SK-N-SH treated with all-trans-retinoic acid at 6 μM for 48 hours (cell line): ENCODE measurements at regions not wholly inside any gene's neighbourhood (a gene's known extent, or its start where the extent isn't known, plus 50 kb on each side); places are given as distances from the start of the nearest gene placed in this dataset.

Experiments
- ATAC-seq: fragments of 200-7000 bp; cut with Tn5 transposase; 3 replicates; pipeline ENCODE4 v1.9.1; 2020; ENCODE audit warnings: mild to moderate bottlenecking, moderate library complexity
- ARNTL ChIP-seq: fragments of 450-650 bp; formaldehyde crosslinking; IDR thresholded peaks from 2 replicates; pipeline ENCODE4 v1.5.0; 2020; ENCODE audit warnings: low read depth, mild to moderate bottlenecking, moderate library complexity, borderline replicate concordance
- BACH2 ChIP-seq: fragments of 250-450 bp; sonication (Bioruptor Pico); IDR thresholded peaks from 2 replicates; pipeline ENCODE4 v1.9.0; 2021; ENCODE audit warnings: mild to moderate bottlenecking, borderline replicate concordance
- CSDC2 ChIP-seq: fragments of 250-450 bp; sonication (Bioruptor Pico); IDR thresholded peaks from 2 replicates; pipeline ENCODE4 v1.5.0; 2020; ENCODE audit warnings: mild to moderate bottlenecking, moderate library complexity
- ISL1 ChIP-seq: fragments of 250-450 bp; sonication (Bioruptor Pico); IDR thresholded peaks from 2 replicates; pipeline ENCODE4 v2.1.2; 2022; ENCODE audit warnings: mild to moderate bottlenecking, moderate library complexity
- OSR1 ChIP-seq: fragments of 250-450 bp; sonication (Bioruptor Pico); IDR thresholded peaks from 2 replicates; pipeline ENCODE4 v1.8.0; 2022; ENCODE audit warnings: moderate library complexity, mild to moderate bottlenecking, inconsistent platforms
- PPARA ChIP-seq: fragments of 250-450 bp; sonication (Bioruptor Pico); IDR thresholded peaks from 2 replicates; pipeline ENCODE4 v1.5.0; 2020; ENCODE audit warnings: mild to moderate bottlenecking, borderline replicate concordance
- SNAI2 ChIP-seq: fragments of 250-450 bp; sonication (Bioruptor Pico); IDR thresholded peaks from 2 replicates; pipeline ENCODE4 v1.5.0; 2020; ENCODE audit warnings: mild to moderate bottlenecking, moderate library complexity
- TCF4 ChIP-seq: fragments of 250-450 bp; sonication (Bioruptor Pico); IDR thresholded peaks from 2 replicates; pipeline ENCODE4 v1.8.0; 2021; ENCODE audit warnings: mild to moderate bottlenecking, moderate library complexity, borderline replicate concordance
- TOX ChIP-seq: fragments of 250-450 bp; sonication (Bioruptor Pico); IDR thresholded peaks from 2 replicates; pipeline ENCODE4 v1.8.0; 2021; ENCODE audit warnings: mild to moderate bottlenecking, moderate library complexity, borderline replicate concordance
- ZC3H10 ChIP-seq: fragments of 250-450 bp; sonication (Bioruptor Pico); IDR thresholded peaks from 2 replicates; pipeline ENCODE4 v1.5.1; 2021; ENCODE audit warnings: mild to moderate bottlenecking, moderate library complexity
- ZFP3 ChIP-seq: fragments of 250-450 bp; sonication (Bioruptor Pico); IDR thresholded peaks from 2 replicates; pipeline ENCODE4 v1.5.0; 2020; ENCODE audit warnings: mild to moderate bottlenecking, moderate library complexity
- ZFP30 ChIP-seq: fragments of 450-650 bp; formaldehyde crosslinking; IDR thresholded peaks from 2 replicates; pipeline ENCODE4 v1.5.0; 2022; ENCODE audit warnings: mild to moderate bottlenecking, moderate library complexity
- ZNF565 ChIP-seq: fragments of 450-650 bp; formaldehyde crosslinking; conservative IDR thresholded peaks from 2 replicates; pipeline ENCODE4 v1.5.0; 2020; ENCODE audit warnings: low read depth, mild to moderate bottlenecking, moderate library complexity
- ZNF70 ChIP-seq: fragments of 450-650 bp; formaldehyde crosslinking; IDR thresholded peaks from 2 replicates; pipeline ENCODE4 v1.5.0; 2020; ENCODE audit warnings: mild to moderate bottlenecking, moderate library complexity
- ZNF8 ChIP-seq: fragments of 450-650 bp; formaldehyde crosslinking; IDR thresholded peaks from 2 replicates; pipeline ENCODE4 v1.5.0; 2020; ENCODE audit warnings: mild to moderate bottlenecking, moderate library complexity
- TF ChIP-seq, protein P1 (sequence below): fragments of 250-450 bp; sonication (Bioruptor Pico); IDR thresholded peaks from 2 replicates; pipeline ENCODE4 v1.5.1; 2020; ENCODE audit warnings: low read depth, mild to moderate bottlenecking, moderate library complexity
- TF ChIP-seq, protein P2 (sequence below): fragments of 250-450 bp; sonication (Bioruptor Pico); IDR thresholded peaks from 2 replicates; pipeline ENCODE4 v1.5.0; 2020; ENCODE audit warnings: mild to moderate bottlenecking, moderate library complexity
- TF ChIP-seq, protein P3 (sequence below): fragments of 250-450 bp; sonication (Bioruptor Pico); IDR thresholded peaks from 2 replicates; pipeline ENCODE4 v1.8.0; 2020; ENCODE audit warnings: mild to moderate bottlenecking, moderate library complexity, borderline replicate concordance
- TF ChIP-seq, protein P4 (sequence below): fragments of 250-450 bp; sonication (Bioruptor Pico); IDR thresholded peaks from 2 replicates; pipeline ENCODE4 v1.8.0; 2021; ENCODE audit warnings: low read depth, mild to moderate bottlenecking, moderate library complexity, borderline replicate concordance

DNA sequence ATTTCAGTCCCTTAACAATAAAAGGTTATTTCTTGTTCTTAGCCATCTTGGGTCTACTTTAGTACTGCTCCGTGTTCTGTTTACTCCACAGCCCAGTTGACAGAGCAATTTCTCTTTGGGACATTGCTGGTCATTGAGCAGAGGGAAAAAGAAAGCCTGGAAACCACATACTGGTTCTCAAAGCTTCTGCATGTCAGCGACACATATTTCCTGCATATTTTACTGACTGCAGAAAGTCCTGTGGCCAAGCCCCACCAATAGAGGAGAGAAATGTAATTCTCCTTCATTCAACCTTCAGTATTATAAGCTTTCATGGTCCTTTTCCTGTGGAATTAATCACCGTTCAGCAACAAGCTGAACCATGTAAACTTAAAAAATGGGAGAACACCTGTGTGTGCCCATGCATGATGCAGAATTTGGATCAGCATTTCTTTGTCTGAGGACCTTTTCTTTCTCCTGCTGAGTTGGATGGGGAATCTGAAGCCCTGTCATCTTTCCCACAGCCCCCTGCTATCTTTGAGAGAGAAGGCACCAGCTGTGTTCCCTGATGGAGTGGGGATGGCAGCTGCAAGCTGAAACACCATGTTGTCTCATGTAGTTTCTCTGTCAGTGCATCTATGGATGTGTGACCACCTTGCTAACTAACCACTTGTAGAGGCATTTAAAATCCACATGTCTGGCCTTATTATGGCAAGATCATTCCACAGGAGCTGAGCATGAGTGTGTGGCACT is 431.6 kb downstream of the MEIS1 start:
- TF ChIP-seq TOX (CRISPR knock-in tag) (no peak), ISL1 (CRISPR knock-in tag) (no peak)
- ATAC-seq: no peak; the same call in 2 of the 3 replicates

DNA sequence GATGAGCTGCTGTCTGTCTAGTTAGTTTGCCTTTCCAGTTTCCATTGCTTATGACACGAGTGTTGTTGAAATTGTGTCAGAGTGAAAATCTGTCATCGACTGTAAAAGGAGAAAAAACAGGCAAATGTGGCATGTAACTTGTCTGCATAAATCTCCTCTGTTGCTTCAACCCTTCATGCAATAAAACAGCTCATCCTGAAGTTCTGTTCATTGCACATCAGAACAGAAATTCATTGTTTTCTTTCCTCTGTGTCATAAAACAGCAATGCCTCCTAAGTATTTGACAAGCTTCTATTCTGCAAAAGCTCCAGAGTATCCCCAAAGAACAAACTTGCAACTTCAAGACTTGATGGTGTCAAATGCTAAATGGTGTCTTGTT is 432.1 kb downstream of the MEIS1 start:
- ATAC-seq: no peak; the same call in 2 of the 3 replicates
- no peak for TF ChIP-seq ZFP3 (CRISPR knock-in tag)
- TF ChIP-seq BACH2 (CRISPR knock-in tag): no peak
- TF ChIP-seq OSR1 (CRISPR knock-in tag): no peak
- TF ChIP-seq CSDC2: no peak
- TF ChIP-seq SNAI2 (CRISPR knock-in tag): no peak
- TF ChIP-seq, protein P1, sequence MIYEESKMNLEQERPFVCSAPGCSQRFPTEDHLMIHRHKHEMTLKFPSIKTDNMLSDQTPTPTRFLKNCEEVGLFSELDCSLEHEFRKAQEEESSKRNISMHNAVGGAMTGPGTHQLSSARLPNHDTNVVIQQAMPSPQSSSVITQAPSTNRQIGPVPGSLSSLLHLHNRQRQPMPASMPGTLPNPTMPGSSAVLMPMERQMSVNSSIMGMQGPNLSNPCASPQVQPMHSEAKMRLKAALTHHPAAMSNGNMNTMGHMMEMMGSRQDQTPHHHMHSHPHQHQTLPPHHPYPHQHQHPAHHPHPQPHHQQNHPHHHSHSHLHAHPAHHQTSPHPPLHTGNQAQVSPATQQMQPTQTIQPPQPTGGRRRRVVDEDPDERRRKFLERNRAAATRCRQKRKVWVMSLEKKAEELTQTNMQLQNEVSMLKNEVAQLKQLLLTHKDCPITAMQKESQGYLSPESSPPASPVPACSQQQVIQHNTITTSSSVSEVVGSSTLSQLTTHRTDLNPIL: no peak
- TF ChIP-seq, all 23 proteins: peak for 0

DNA sequence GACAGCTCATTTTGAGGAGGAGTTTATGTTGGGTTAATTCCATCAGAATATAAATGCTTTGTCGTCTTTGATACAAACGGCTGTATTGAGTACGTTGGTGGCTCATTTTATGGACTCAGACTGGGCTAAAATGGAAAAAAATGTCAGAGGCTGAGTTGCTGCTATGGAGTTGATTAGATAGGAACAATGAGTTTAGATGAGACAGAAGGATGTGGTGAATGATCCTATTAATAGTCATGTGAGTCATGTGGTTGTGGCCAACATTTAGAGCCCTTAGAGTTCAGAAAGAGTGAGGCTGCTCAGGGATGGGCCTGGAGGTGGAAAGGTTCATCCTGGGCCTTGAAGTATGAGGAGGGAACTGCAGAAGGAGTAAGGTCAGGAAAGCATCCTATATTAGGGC is 434.2 kb downstream of the MEIS1 start:
- TF ChIP-seq ISL1 (CRISPR knock-in tag) (no peak), PPARA (CRISPR knock-in tag) (no peak), ARNTL (CRISPR knock-in tag) (no peak), ZNF565 (CRISPR knock-in tag) (no peak), ZC3H10 (no peak), TCF4 (no peak), CSDC2 (no peak), ZFP30 (no peak), SNAI2 (CRISPR knock-in tag) (no peak), BACH2 (CRISPR knock-in tag) (no peak), ZNF70 (no peak), ZNF8 (CRISPR knock-in tag) (no peak), OSR1 (CRISPR knock-in tag) (no peak)
- TF ChIP-seq, protein P2, sequence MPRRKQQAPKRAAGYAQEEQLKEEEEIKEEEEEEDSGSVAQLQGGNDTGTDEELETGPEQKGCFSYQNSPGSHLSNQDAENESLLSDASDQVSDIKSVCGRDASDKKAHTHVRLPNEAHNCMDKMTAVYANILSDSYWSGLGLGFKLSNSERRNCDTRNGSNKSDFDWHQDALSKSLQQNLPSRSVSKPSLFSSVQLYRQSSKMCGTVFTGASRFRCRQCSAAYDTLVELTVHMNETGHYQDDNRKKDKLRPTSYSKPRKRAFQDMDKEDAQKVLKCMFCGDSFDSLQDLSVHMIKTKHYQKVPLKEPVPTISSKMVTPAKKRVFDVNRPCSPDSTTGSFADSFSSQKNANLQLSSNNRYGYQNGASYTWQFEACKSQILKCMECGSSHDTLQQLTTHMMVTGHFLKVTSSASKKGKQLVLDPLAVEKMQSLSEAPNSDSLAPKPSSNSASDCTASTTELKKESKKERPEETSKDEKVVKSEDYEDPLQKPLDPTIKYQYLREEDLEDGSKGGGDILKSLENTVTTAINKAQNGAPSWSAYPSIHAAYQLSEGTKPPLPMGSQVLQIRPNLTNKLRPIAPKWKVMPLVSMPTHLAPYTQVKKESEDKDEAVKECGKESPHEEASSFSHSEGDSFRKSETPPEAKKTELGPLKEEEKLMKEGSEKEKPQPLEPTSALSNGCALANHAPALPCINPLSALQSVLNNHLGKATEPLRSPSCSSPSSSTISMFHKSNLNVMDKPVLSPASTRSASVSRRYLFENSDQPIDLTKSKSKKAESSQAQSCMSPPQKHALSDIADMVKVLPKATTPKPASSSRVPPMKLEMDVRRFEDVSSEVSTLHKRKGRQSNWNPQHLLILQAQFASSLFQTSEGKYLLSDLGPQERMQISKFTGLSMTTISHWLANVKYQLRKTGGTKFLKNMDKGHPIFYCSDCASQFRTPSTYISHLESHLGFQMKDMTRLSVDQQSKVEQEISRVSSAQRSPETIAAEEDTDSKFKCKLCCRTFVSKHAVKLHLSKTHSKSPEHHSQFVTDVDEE (CRISPR knock-in tag): no peak
- TF ChIP-seq, protein P3, sequence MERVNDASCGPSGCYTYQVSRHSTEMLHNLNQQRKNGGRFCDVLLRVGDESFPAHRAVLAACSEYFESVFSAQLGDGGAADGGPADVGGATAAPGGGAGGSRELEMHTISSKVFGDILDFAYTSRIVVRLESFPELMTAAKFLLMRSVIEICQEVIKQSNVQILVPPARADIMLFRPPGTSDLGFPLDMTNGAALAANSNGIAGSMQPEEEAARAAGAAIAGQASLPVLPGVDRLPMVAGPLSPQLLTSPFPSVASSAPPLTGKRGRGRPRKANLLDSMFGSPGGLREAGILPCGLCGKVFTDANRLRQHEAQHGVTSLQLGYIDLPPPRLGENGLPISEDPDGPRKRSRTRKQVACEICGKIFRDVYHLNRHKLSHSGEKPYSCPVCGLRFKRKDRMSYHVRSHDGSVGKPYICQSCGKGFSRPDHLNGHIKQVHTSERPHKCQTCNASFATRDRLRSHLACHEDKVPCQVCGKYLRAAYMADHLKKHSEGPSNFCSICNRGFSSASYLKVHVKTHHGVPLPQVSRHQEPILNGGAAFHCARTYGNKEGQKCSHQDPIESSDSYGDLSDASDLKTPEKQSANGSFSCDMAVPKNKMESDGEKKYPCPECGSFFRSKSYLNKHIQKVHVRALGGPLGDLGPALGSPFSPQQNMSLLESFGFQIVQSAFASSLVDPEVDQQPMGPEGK (CRISPR knock-in tag): no peak
- TF ChIP-seq, protein P4, sequence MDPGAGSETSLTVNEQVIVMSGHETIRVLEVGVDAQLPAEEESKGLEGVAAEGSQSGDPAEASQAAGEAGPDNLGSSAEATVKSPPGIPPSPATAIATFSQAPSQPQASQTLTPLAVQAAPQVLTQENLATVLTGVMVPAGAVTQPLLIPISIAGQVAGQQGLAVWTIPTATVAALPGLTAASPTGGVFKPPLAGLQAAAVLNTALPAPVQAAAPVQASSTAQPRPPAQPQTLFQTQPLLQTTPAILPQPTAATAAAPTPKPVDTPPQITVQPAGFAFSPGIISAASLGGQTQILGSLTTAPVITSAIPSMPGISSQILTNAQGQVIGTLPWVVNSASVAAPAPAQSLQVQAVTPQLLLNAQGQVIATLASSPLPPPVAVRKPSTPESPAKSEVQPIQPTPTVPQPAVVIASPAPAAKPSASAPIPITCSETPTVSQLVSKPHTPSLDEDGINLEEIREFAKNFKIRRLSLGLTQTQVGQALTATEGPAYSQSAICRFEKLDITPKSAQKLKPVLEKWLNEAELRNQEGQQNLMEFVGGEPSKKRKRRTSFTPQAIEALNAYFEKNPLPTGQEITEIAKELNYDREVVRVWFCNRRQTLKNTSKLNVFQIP (CRISPR knock-in tag): no peak
- TF ChIP-seq, protein P1: no peak
- ATAC-seq: peak; percentile 75
